Activated CD4-positive, alpha-beta T cell treated with anti-CD3 and anti-CD28 coated beads for 36 hours (primary cell): ENCODE measurements at regions not wholly inside any gene's neighbourhood (a gene's known extent, or its start where the extent isn't known, plus 50 kb on each side); places are given as distances from the start of the nearest gene placed in this dataset.

ENCODE experiments used
- ATAC-seq: fragments of 200-7000 bp; cut with Tn5 transposase; one replicate; pipeline ENCODE4 v1.10.0; 2021; ENCODE audit warnings: mild to moderate bottlenecking, moderate library complexity
- CTCF ChIA-PET: fragments of 350-600 bp; sonication (Branson Sonifier 250); formaldehyde crosslinking; loops from one replicate; lab custom pipeline; 2021; ENCODE audit warnings: antibody characterized with exemption; lab: Charles Lee
- POLR2A ChIA-PET: fragments of 350-600 bp; sonication (Branson Sonifier 250); formaldehyde crosslinking; loops from one replicate; lab custom pipeline; 2021; ENCODE audit warnings: antibody characterized with exemption, inconsistent platforms; lab: Charles Lee
- DNase-seq: peaks from one replicate; pipeline ENCODE4 v3.0.0-alpha.2; 2020
- H3K27ac Mint-ChIP-seq: one replicate; pipeline ENCODE4 v1.8.0; 2021; ENCODE audit warnings: mixed read lengths
- H3K27me3 Mint-ChIP-seq: one replicate; pipeline ENCODE4 v1.8.0; 2021; ENCODE audit warnings: mixed read lengths
- H3K36me3 Mint-ChIP-seq: one replicate; pipeline ENCODE4 v1.8.0; 2021; ENCODE audit warnings: low read depth, mixed read lengths
- H3K4me1 Mint-ChIP-seq: one replicate; pipeline ENCODE4 v1.8.0; 2021; ENCODE audit warnings: mixed read lengths
- H3K4me3 Mint-ChIP-seq: one replicate; pipeline ENCODE4 v1.8.0; 2021; ENCODE audit warnings: mild to moderate bottlenecking, moderate library complexity, mixed read lengths
- H3K9me3 Mint-ChIP-seq: one replicate; pipeline ENCODE4 v1.8.0; 2021; ENCODE audit warnings: low read depth, mixed read lengths
- intact Hi-C, 2 experiments: fragments of 100-400 bp; cut with DNase I in 1 of 2; cut with micrococcal nuclease in 1 of 2; formaldehyde crosslinking; loops; one replicate each; pipeline versions ENCODE4 v1.14.2 to v1.15.1; 2022 to 2024; cut with DNase I, micrococcal nuclease

- H3K27ac Mint-ChIP-seq, result no peak overlapping the region
- peaks cover 7% of the 10 kb centered on the region for H3K4me1 Mint-ChIP-seq
- intact Hi-C loops, result no loop called here
- CTCF ChIA-PET, result no interaction called here
- no peak overlapping the region for H3K4me3 Mint-ChIP-seq
- H3K9me3 Mint-ChIP-seq, result no peaks in the 10 kb centered on the region
- POLR2A ChIA-PET, result no interaction called here
- ATAC-seq, result no peak
- no peaks in the 10 kb centered on the region for H3K36me3 Mint-ChIP-seq
- DNase-seq, result no peak
- peaks cover 49% of the 10 kb centered on the region for H3K27me3 Mint-ChIP-seq
Measured at GRCh38 chr14:101399737-101400517, 161.4 kb upstream of the DIO3 start.

GRCh38 chr14:101400830-101401229 is 160.5 kb upstream of the DIO3 start:
- H3K27me3 Mint-ChIP-seq, result peaks cover 43% of the 10 kb centered on the region
- intact Hi-C loops, result no loop called here
- H3K27ac Mint-ChIP-seq, result no peak overlapping the region
- no peak for ATAC-seq
- CTCF ChIA-PET, result no interaction called here
- no peak for DNase-seq
- H3K4me3 Mint-ChIP-seq, result no peak overlapping the region
- no peaks in the 10 kb centered on the region for H3K36me3 Mint-ChIP-seq
- peaks cover 7% of the 10 kb centered on the region for H3K4me1 Mint-ChIP-seq
- H3K9me3 Mint-ChIP-seq, result no peaks in the 10 kb centered on the region
- POLR2A ChIA-PET, result no interaction called here

- ATAC-seq, result no peak
- ChIA-PET CTCF (interaction anchor here (0.6 kb wide), 1 partner anchor 143 kb away, joined by 3 read pairs; no protein-coding TSS in a partner anchor), POLR2A (no interaction called here)
- intact Hi-C loops, result no loop called here
- no peak overlapping the region for H3K4me3 Mint-ChIP-seq
- H3K9me3 Mint-ChIP-seq, result no peaks in the 10 kb centered on the region
- no peak for DNase-seq
- H3K4me1 Mint-ChIP-seq, result peaks cover 7% of the 10 kb centered on the region
- H3K36me3 Mint-ChIP-seq, result no peaks in the 10 kb centered on the region
- peaks cover 49% of the 10 kb centered on the region for H3K27me3 Mint-ChIP-seq
- no peak overlapping the region for H3K27ac Mint-ChIP-seq
Measured at GRCh38 chr14:101402936-101403660, 158.2 kb upstream of the DIO3 start.

GRCh38 chr14:101404426-101405170 is 156.7 kb upstream of the DIO3 start:
- peaks cover 7% of the 10 kb centered on the region for H3K4me1 Mint-ChIP-seq
- no peak overlapping the region for H3K4me3 Mint-ChIP-seq
- DNase-seq (no peak), ATAC-seq (no peak)
- no peaks in the 10 kb centered on the region for H3K9me3 Mint-ChIP-seq
- ChIA-PET CTCF (interaction anchor here (0.7 kb wide), 2 partner anchors 46 to 65 kb away, joined by 3 to 5 read pairs; no protein-coding TSS in a partner anchor), POLR2A (no interaction called here)
- peaks cover 42% of the 10 kb centered on the region for H3K27me3 Mint-ChIP-seq
- H3K36me3 Mint-ChIP-seq, result no peaks in the 10 kb centered on the region
- H3K27ac Mint-ChIP-seq, result no peak overlapping the region
- intact Hi-C loops, result no loop called here

- POLR2A ChIA-PET, result no interaction called here
- CTCF ChIA-PET, result no interaction called here
- intact Hi-C loops, result no loop called here
- Mint-ChIP-seq H3K27ac (no peak overlapping the region), H3K4me1 (peaks cover 7% of the 10 kb centered on the region), H3K4me3 (no peak overlapping the region), H3K27me3 (peaks cover 36% of the 10 kb centered on the region), H3K9me3 (no peaks in the 10 kb centered on the region), H3K36me3 (no peaks in the 10 kb centered on the region)
- ATAC-seq, result no peak
- DNase-seq, result no peak
Measured at GRCh38 chr14:101405171-101405883, 156.0 kb upstream of the DIO3 start.

- DNase-seq (no peak), ATAC-seq (no peak)
- Mint-ChIP-seq H3K9me3 (no peaks in the 10 kb centered on the region), H3K27ac (no peak overlapping the region), H3K4me3 (no peak overlapping the region), H3K36me3 (no peaks in the 10 kb centered on the region), H3K27me3 (peaks cover 27% of the 10 kb centered on the region), H3K4me1 (no peaks in the 10 kb centered on the region)
- ChIA-PET CTCF (no interaction called here), POLR2A (no interaction called here)
- intact Hi-C loops, result no loop called here
Measured at GRCh38 chr14:101406921-101407320, 154.4 kb upstream of the DIO3 start.

- Mint-ChIP-seq H3K27me3 (peaks cover 25% of the 10 kb centered on the region), H3K9me3 (no peaks in the 10 kb centered on the region), H3K27ac (no peak overlapping the region), H3K36me3 (no peaks in the 10 kb centered on the region), H3K4me3 (no peak overlapping the region), H3K4me1 (no peaks in the 10 kb centered on the region)
- ChIA-PET POLR2A (no interaction called here), CTCF (no interaction called here)
- DNase-seq (no peak), ATAC-seq (no peak)
- intact Hi-C loops, result no loop called here
Measured at GRCh38 chr14:101407328-101407727, 154.0 kb upstream of the DIO3 start.

GRCh38 chr14:101408077-101408831 is 153.0 kb upstream of the DIO3 start:
- Mint-ChIP-seq H3K9me3 (no peaks in the 10 kb centered on the region), H3K4me3 (no peak overlapping the region), H3K36me3 (no peaks in the 10 kb centered on the region), H3K4me1 (no peaks in the 10 kb centered on the region), H3K27me3 (peaks cover 21% of the 10 kb centered on the region), H3K27ac (no peak overlapping the region)
- ChIA-PET CTCF (no interaction called here), POLR2A (no interaction called here)
- intact Hi-C loops, result no loop called here
- ATAC-seq (no peak), DNase-seq (no peak)

GRCh38 chr14:101409006-101409543 is 152.2 kb upstream of the DIO3 start:
- Mint-ChIP-seq H3K27me3 (peaks cover 24% of the 10 kb centered on the region), H3K36me3 (no peaks in the 10 kb centered on the region), H3K4me1 (no peaks in the 10 kb centered on the region), H3K9me3 (no peaks in the 10 kb centered on the region), H3K4me3 (no peak overlapping the region), H3K27ac (no peak overlapping the region)
- ChIA-PET POLR2A (no interaction called here), CTCF (no interaction called here)
- intact Hi-C loops, result no loop called here
- no peak for ATAC-seq
- DNase-seq, result no peak

GRCh38 chr14:101410126-101410525 is 151.2 kb upstream of the DIO3 start:
- CTCF ChIA-PET, result interaction anchor here (0.6 kb wide), 1 partner anchor 614 kb away, joined by 3 read pairs; no protein-coding TSS in a partner anchor
- Mint-ChIP-seq H3K27ac (no peak overlapping the region), H3K9me3 (no peaks in the 10 kb centered on the region), H3K4me3 (no peak overlapping the region), H3K36me3 (no peaks in the 10 kb centered on the region), H3K27me3 (peaks cover 22% of the 10 kb centered on the region), H3K4me1 (no peaks in the 10 kb centered on the region)
- no peak for ATAC-seq
- POLR2A ChIA-PET, result no interaction called here
- intact Hi-C loops, result no loop called here
- DNase-seq, result no peak
